Muscle of leg (tissue), 3 donors: ENCODE measurements at regions not wholly inside any gene's neighbourhood (a gene's known extent, or its start where the extent isn't known, plus 50 kb on each side); places are given as distances from the start of the nearest gene placed in this dataset.

Source experiments
- DNase-seq: peaks from one replicate; pipeline ENCODE4 v3.0.0; 2013
- H3K27ac ChIP-seq: one replicate; pipeline ENCODE4 v1.5.1; 2013; ENCODE audit warnings: mild to moderate bottlenecking, low read length, control low read depth
- H3K27me3 ChIP-seq: one replicate; pipeline ENCODE4 v1.6.1; 2013; ENCODE audit warnings: low read length; ENCODE audit not compliant: control insufficient read depth, insufficient read depth
- H3K36me3 ChIP-seq: one replicate; pipeline ENCODE4 v1.6.1; 2013; ENCODE audit warnings: low read length; ENCODE audit not compliant: control insufficient read depth, insufficient read depth
- H3K4me1 ChIP-seq: one replicate; pipeline ENCODE4 v1.6.1; 2013; ENCODE audit warnings: low read length; ENCODE audit not compliant: control insufficient read depth, insufficient read depth
- H3K4me3 ChIP-seq: one replicate; pipeline ENCODE4 v1.5.1; 2013; ENCODE audit warnings: low read length, control low read depth
- H3K9me3 ChIP-seq: replicated peaks from 2 replicates; pipeline ENCODE4 v1.6.1; 2013; ENCODE audit warnings: low read depth, low read length; ENCODE audit not compliant: control insufficient read depth
- WGBS: methylation state at CpG from one replicate; pipeline ENCODE4 v1.1.5; 2013; ENCODE audit warnings: missing lambda C conversion rate; ENCODE audit not compliant: insufficient coverage; 5-methylcytosine and 5-hydroxymethylcytosine counted together

GRCh38 chr19:57052081-57052480 is 67.7 kb upstream of the USP29 start:
- H3K27ac ChIP-seq = peak overlapping the region; percentile 94
- 13% methylated on average over 1 of the region's 3 CpGs for WGBS
- peaks cover 62% of the 10 kb centered on the region for H3K4me1 ChIP-seq
- peak; percentile 98 for DNase-seq
- no peaks in the 10 kb centered on the region for H3K36me3 ChIP-seq
- H3K9me3 ChIP-seq = peaks cover 10% of the 10 kb centered on the region
- no peaks in the 10 kb centered on the region for H3K27me3 ChIP-seq
- H3K4me3 ChIP-seq = no peak overlapping the region

DNA sequence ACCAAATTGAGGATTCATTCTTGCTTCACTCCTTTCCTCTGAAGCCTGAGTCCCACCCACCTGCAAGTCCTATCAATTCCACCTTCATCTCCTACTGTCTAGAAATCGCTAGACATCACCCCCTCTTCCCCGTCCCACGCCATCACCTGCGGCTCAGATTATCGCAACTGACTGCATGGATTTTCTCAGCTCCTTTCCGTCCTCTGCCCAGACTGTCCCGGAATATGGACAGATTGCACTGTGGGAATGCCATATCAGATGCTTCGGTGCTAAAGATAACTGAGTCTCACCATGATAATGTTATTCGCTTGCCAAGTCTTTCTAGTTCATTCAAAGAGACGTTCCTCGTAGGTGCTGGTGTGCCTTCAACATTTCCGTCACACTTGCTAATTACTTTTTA is 66.4 kb upstream of the USP29 start:
- Histone ChIP-seq H3K27ac (peak overlapping the region; percentile 83), H3K4me1 (peaks cover 70% of the 10 kb centered on the region), H3K9me3 (peaks cover 6% of the 10 kb centered on the region), H3K36me3 (no peaks in the 10 kb centered on the region), H3K4me3 (peak overlapping the region; percentile 9), H3K27me3 (no peaks in the 10 kb centered on the region)
- no peak for DNase-seq
- 90% methylated on average over 12 of the region's 12 CpGs for WGBS

DNA sequence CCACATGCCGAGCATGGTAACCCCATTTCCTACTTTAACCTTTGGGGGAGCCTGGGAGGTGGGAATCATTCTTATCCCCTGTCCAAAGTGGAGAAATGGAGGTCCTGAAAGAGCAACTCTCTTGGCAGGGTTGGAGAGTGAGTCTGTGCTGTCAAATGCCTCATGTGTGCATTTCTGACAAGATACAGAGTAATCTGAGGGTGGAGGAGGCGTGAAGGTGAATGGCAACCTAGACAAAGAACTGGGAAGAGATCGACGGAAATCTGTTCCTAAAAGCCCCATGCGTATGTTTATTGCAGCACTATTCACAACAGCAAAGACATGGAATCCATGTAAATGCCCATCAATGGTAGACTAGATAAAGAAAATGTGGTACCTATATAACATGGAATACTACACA is 63.8 kb upstream of the USP29 start:
- 100% methylated on average over 1 of the region's 5 CpGs for WGBS

DNA sequence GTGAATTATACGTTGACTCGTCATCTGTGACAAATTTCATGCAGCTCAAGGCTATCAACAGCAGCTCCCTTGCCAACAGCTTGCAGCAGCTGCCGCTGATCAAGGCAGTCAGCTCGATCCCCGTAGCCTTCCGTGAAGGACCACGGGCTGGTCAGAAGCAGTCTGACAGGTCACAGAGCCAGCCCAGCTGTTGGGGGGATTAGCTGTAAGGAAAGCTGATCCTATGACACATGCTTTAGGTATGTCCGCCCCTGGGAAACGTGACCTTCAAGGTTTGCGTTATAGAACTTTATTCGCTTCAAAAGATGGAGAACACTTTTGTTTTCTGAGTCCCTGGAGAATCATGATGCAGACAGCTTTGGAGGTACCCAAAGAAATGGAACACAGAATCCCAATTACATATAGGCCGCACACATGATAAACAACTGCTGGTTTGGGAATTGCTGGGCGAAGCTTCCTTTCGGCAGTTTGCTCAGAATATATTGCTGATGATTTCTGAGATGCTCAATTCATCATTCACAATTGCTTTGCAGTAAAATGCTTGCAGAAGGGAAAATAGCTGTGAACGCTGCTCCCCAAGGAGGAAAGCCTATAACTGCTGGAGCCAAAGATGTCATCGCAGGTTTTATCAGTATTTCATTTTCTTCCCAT is 62.6 kb upstream of the USP29 start:
- Histone ChIP-seq H3K27ac (peak overlapping the region; percentile 96), H3K27me3 (no peaks in the 10 kb centered on the region)
- 14% methylated on average over 10 of the region's 16 CpGs for WGBS

More for the DNA sequence above, 63.8 kb upstream of the USP29 start:
- Histone ChIP-seq H3K4me3 (no peak overlapping the region), H3K9me3 (peaks cover 2% of the 10 kb centered on the region), H3K27me3 (no peaks in the 10 kb centered on the region), H3K36me3 (no peaks in the 10 kb centered on the region), H3K4me1 (peaks cover 66% of the 10 kb centered on the region), H3K27ac (peak overlapping the region; percentile 96)
- no peak for DNase-seq

GRCh38 chr19:57058871-57059270 is 60.9 kb upstream of the USP29 start:
- no peaks in the 10 kb centered on the region for H3K36me3 ChIP-seq
- H3K27me3 ChIP-seq = no peaks in the 10 kb centered on the region
- H3K4me1 ChIP-seq = peaks cover 41% of the 10 kb centered on the region
- no peak for DNase-seq
- WGBS = 83% methylated on average over 6 of the region's 6 CpGs
- no peak overlapping the region for H3K4me3 ChIP-seq
- peak overlapping the region; percentile 96 for H3K27ac ChIP-seq
- H3K9me3 ChIP-seq = peaks cover 9% of the 10 kb centered on the region

More for the DNA sequence above, 62.6 kb upstream of the USP29 start:
- Histone ChIP-seq H3K4me3 (peak overlapping the region; percentile 9), H3K9me3 (no peaks in the 10 kb centered on the region), H3K4me1 (peaks cover 56% of the 10 kb centered on the region), H3K36me3 (no peaks in the 10 kb centered on the region)
- peak; percentile 99 for DNase-seq

DNA sequence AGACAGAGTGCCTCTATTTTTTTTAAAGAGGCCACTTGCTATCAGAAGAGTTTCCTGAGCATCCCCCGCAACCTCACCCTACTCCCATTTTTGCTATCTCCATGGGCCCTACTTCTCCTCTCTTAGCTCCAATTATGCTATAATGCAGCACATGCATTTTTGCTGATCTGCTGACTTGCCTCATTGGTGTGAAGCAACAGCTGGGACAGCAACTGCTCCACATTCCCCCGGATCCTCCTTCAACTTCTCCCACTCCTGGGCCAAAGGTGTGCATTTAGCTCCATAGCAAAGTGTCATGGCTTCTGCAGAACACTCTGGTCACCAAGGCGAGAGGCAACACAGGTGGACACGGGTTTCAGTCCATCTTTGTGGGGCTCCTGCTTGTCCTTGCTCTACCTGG is 56.7 kb upstream of the USP29 start:
- peaks cover 9% of the 10 kb centered on the region for H3K9me3 ChIP-seq
- peaks cover 23% of the 10 kb centered on the region for H3K4me1 ChIP-seq
- 91% methylated on average over 4 of the region's 4 CpGs for WGBS
- no peaks in the 10 kb centered on the region for H3K36me3 ChIP-seq
- H3K4me3 ChIP-seq = no peak overlapping the region
- no peaks in the 10 kb centered on the region for H3K27me3 ChIP-seq
- H3K27ac ChIP-seq = no peak overlapping the region
- no peak for DNase-seq

DNA sequence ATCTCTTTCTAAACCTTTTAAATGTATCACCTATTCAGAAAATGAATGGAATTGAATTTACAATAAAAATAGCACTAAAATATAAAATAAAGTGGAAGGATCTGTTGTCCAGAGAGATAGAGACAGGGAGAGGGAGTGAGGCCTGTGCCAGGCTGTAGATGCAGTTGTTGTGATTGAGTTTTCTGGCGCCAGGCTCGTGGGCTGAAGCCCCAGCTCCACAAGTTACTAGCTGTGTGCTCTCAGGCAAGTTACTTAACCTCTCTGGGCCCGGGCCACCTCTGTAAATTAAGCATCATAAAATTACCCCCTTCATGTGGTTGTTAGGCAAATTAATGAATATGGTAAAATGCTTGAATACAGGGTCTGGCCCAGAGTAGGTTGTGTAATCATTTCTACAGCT is 52.3 kb upstream of the USP29 start:
- no peak for DNase-seq
- Histone ChIP-seq H3K4me1 (peaks cover 28% of the 10 kb centered on the region), H3K27me3 (no peaks in the 10 kb centered on the region), H3K9me3 (peaks cover 8% of the 10 kb centered on the region), H3K27ac (no peak overlapping the region), H3K4me3 (no peak overlapping the region), H3K36me3 (no peaks in the 10 kb centered on the region)
- WGBS = no CpG with 5 or more reads among the region's 3 CpGs

DNA sequence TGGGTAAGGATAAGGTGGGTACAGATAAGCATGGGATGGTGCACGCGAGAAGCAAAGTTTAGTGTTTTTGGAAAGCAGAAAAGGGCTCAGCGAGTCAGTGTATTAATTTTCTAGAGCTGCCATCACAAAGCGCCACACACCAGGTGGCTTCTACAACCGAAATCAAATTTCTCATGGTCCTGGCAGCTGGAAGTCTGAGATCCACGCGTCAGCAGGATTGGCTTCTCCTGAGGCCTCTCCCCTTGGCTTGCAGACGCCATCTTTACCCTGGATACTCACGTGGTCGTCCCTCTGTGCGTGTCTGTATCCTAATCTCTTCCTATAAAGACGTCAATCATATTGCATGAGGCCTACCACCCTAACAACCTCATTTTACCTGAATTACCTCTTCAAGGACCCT is 51.5 kb upstream of the USP29 start:
- peak; percentile 46 for DNase-seq
- Histone ChIP-seq H3K4me1 (peaks cover 28% of the 10 kb centered on the region), H3K36me3 (no peaks in the 10 kb centered on the region), H3K27me3 (no peaks in the 10 kb centered on the region), H3K9me3 (no peaks in the 10 kb centered on the region), H3K4me3 (no peak overlapping the region), H3K27ac (peak overlapping the region; percentile 37)
- WGBS = 61% methylated on average over 12 of the region's 12 CpGs

- H3K27ac ChIP-seq = peak overlapping the region; percentile 2
- H3K27me3 ChIP-seq = no peaks in the 10 kb centered on the region
- peak; percentile 72 for DNase-seq
- H3K36me3 ChIP-seq = no peaks in the 10 kb centered on the region
- H3K9me3 ChIP-seq = no peaks in the 10 kb centered on the region
- peaks cover 28% of the 10 kb centered on the region for H3K4me1 ChIP-seq
- 15% methylated on average over 11 of the region's 24 CpGs for WGBS
- no peak overlapping the region for H3K4me3 ChIP-seq
Observed at GRCh38 chr19:57068921-57069697, 50.7 kb upstream of the USP29 start.
